ENCODE measurements at regions not wholly inside any gene's neighbourhood (a gene's known extent, or its start where the extent isn't known, plus 50 kb on each side); places are given as distances from the start of the nearest gene placed in this dataset.
"Not testable (repeated sequence)": the region's sequence is repeated elsewhere in the genome, so short reads cannot be mapped to it uniquely, and the experiment has no call there.

- not testable (repeated sequence) for TF ChIP-seq ZNF114 (tag by site-specific recombination; IDR thresholded peaks at IDR 0.05); ZNF776 (tag by site-specific recombination; IDR thresholded peaks at IDR 0.05; ENCODE audit: borderline replicate concordance); ZNF426 (tag by site-specific recombination; IDR thresholded peaks at IDR 0.05); ATF2 (tag by site-specific recombination; IDR thresholded peaks at IDR 0.05; ENCODE audit: low read depth)
- TF ChIP-seq, protein P1, sequence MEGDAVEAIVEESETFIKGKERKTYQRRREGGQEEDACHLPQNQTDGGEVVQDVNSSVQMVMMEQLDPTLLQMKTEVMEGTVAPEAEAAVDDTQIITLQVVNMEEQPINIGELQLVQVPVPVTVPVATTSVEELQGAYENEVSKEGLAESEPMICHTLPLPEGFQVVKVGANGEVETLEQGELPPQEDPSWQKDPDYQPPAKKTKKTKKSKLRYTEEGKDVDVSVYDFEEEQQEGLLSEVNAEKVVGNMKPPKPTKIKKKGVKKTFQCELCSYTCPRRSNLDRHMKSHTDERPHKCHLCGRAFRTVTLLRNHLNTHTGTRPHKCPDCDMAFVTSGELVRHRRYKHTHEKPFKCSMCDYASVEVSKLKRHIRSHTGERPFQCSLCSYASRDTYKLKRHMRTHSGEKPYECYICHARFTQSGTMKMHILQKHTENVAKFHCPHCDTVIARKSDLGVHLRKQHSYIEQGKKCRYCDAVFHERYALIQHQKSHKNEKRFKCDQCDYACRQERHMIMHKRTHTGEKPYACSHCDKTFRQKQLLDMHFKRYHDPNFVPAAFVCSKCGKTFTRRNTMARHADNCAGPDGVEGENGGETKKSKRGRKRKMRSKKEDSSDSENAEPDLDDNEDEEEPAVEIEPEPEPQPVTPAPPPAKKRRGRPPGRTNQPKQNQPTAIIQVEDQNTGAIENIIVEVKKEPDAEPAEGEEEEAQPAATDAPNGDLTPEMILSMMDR (tag by site-specific recombination; IDR thresholded peaks at IDR 0.05) = not testable (repeated sequence)
These were observed 188.9 kb downstream of the CCT8L2 start for GRCh38 chr22:16403661-16404060.

Measured in HEK293 (cell line).